ENCODE measurements at regions not wholly inside any gene's neighbourhood (a gene's known extent, or its start where the extent isn't known, plus 50 kb on each side); places are given as distances from the start of the nearest gene placed in this dataset.
A peak's percentile ranks its signal among the peaks of the same experiment; 100 is the strongest.

DNA sequence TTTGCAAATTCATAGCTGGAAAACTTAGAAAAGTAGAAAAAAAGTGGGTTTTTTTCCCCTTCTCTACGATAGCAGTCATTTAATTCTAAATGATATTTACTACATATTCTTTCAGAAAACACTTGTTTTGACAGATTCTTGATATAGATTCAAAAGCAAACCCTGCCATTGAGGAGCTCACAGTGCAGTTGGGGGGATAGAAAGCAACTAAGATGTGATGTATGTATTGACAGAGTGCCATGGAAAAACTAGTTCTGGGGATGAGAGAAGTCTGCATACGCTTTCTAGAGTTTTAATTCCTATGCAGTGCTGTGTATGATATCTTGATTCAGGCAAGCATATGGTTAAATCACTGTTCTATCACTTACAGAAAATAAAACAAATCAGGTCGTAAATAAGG is 436.6 kb upstream of the GHITM start:
- TF ChIP-seq, protein P1, sequence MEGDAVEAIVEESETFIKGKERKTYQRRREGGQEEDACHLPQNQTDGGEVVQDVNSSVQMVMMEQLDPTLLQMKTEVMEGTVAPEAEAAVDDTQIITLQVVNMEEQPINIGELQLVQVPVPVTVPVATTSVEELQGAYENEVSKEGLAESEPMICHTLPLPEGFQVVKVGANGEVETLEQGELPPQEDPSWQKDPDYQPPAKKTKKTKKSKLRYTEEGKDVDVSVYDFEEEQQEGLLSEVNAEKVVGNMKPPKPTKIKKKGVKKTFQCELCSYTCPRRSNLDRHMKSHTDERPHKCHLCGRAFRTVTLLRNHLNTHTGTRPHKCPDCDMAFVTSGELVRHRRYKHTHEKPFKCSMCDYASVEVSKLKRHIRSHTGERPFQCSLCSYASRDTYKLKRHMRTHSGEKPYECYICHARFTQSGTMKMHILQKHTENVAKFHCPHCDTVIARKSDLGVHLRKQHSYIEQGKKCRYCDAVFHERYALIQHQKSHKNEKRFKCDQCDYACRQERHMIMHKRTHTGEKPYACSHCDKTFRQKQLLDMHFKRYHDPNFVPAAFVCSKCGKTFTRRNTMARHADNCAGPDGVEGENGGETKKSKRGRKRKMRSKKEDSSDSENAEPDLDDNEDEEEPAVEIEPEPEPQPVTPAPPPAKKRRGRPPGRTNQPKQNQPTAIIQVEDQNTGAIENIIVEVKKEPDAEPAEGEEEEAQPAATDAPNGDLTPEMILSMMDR (IDR thresholded peaks at IDR 0.05; ENCODE audit: low read depth, low read length): no peak
- no peak for DNase-seq (ENCODE audit: low read depth in 2 of 2)

DNA sequence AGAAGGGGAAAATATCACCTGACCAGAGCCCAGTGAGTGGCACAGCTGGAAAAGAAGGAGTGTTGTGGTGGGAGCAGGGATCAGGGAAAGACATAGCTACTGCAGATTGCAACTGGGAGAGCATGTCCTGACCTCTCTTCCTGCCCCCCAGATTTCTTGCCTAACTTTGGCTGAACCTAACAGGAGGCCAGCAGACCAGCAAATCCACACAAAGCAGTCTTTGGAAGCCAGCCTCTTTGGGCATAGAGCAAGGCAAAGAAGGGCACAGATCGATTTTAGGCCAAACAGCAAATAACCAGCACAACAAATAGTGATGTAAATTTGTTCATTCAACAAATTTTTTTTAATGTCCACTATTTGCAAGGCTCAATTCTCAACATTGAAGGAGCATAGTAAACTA is 433.2 kb upstream of the GHITM start:
- DNase-seq (ENCODE audit: low read depth in 2 of 2): no peak
- TF ChIP-seq, protein P1 (IDR thresholded peaks at IDR 0.05; ENCODE audit: low read depth, low read length): no peak
- H3K4me3 ChIP-seq (replicated peaks in 1 of 2; ENCODE audit: low read depth in 2 of 2, low read length in 2 of 2): no peak overlapping the region

More for the DNA sequence above, 436.6 kb upstream of the GHITM start:
- no peak overlapping the region for H3K4me3 ChIP-seq (replicated peaks in 1 of 2; ENCODE audit: low read depth in 2 of 2, low read length in 2 of 2)

DNA sequence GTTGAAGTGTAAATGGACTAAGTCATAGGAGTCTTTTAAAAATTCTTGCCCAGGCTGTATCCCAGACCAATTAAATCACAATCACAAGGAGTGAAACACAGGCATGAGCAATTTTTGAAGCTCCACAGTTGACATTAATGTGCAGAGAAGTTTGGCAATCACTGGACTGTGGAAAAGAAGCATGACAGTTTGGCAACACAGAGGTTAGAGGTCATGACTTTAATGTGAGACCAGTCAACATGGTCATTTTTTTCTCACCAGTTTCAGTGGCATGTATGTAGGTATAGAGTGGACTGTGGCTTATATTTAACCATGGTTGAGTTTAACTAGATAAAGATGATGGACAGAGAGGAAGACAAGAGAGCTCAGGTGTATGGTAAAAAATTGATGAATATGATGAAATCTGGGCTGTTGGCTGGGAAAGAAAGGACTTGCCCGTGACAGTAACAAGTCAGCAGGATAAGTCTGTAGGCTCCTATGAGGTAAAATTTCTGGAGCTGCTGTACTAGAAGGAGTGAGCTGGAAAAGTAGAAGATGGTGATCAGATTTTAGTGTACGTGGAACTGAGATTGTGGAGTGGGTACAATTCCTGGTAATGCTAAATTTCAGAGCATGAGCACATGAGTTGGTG is 432.2 kb upstream of the GHITM start:
- TF ChIP-seq, protein P1 (IDR thresholded peaks at IDR 0.05; ENCODE audit: low read depth, low read length): no peak
- DNase-seq (ENCODE audit: low read depth in 2 of 2): no peak
- no peak overlapping the region for H3K4me3 ChIP-seq (replicated peaks in 1 of 2; ENCODE audit: low read depth in 2 of 2, low read length in 2 of 2)

DNA sequence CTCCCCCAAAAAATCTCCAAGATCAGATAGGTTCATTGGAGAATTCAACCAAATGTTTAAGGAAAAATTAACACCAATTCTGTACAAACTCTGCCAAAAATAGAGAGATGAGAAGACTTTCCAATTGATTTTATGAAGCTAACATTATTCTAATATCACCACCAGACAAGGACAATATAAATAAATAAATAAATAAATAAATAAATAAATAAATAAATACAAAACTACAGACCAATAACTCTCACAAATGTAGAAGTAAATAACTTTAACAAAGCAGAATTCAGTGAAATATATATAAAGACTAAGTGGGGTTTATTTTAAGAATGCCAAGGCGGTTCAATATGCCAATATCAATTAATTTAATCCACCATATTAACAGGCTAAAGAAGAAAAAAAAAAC is 425.9 kb upstream of the GHITM start:
- no peak overlapping the region for H3K4me3 ChIP-seq (replicated peaks in 1 of 2; ENCODE audit: low read depth in 2 of 2, low read length in 2 of 2)
- TF ChIP-seq, protein P1 (IDR thresholded peaks at IDR 0.05; ENCODE audit: low read depth, low read length): no peak
- no peak for DNase-seq (ENCODE audit: low read depth in 2 of 2)

DNA sequence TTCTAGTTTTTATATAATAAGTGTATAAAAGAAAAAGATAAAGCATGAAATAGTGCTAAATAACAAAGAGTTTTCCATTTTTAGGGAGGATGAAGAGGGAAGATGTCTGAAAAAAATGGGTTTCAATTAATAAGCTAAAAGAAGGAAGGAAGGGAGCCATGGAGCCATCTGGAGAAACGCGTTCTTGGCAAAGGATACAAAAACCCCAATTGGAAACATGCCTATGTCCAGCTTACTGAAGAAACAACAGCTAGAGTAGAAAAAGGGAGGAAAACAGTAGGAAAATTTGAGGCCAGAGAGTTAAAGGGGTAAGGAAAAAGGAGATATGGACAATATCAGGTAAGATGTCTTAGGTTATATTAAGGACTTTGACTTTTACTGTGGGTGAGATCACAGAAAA is 416.2 kb upstream of the GHITM start:
- DNase-seq (ENCODE audit: low read depth in 2 of 2): peak in 1 of 2 donors; percentile 2
- TF ChIP-seq, protein P1 (IDR thresholded peaks at IDR 0.05; ENCODE audit: low read depth, low read length): no peak
- no peak overlapping the region for H3K4me3 ChIP-seq (replicated peaks in 1 of 2; ENCODE audit: low read depth in 2 of 2, low read length in 2 of 2)

DNA sequence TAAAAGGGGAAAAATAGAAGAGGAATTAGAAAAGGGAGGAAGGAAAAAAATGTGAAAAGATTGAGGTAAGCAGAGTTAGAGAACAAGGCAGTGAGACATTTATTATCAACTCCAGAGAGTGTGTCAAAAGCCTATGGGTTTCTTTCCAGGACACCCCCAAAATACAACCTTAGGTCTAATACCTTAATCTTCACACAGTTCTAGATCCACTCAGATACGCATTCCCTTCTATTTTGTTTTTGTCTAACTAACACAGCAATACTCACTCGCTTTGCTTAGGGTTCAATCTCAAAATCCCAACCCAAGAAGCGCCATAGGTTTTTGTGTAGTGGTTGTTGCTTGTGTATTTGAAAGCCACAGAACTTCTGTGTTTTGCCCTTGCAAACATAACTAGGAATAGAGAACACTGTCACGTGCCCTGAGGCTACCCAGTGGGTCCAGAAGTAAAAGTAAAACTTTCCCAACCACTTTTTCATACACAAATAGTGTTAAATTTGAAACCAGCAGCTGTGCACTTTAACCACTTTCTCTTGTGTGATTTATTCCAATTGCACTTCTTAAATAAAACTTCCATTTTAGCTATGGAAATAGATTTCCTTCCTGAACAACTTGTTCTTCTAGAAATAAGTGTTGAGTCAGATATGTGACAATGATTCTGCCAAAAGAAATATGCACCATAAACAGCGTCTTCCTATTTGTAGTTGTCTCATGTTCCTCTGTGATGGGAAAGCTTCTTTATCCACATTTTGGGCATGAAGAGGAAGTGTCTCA is 414.7 kb upstream of the GHITM start:
- DNase-seq (ENCODE audit: low read depth in 2 of 2): peak; percentile 8 to 32
- no peak overlapping the region for H3K4me3 ChIP-seq (replicated peaks in 1 of 2; ENCODE audit: low read depth in 2 of 2, low read length in 2 of 2)
- TF ChIP-seq, protein P1 (IDR thresholded peaks at IDR 0.05; ENCODE audit: low read depth, low read length): no peak

Measured in cardiac fibroblast (primary cell).